GM18502 (cell line): ENCODE measurements at regions not wholly inside any gene's neighbourhood (a gene's known extent, or its start where the extent isn't known, plus 50 kb on each side); places are given as distances from the start of the nearest gene placed in this dataset.
"Not testable (repeated sequence)": the region's sequence is repeated elsewhere in the genome, so short reads cannot be mapped to it uniquely, and the experiment has no call there.

Experiments
- ATAC-seq: cut with Tn5 transposase; IDR thresholded peaks from one replicate; pipeline ENCODE4 v1.9.1; 2021; ENCODE audit warnings: mild to moderate bottlenecking; ENCODE audit not compliant: unreplicated experiment, poor library complexity

GRCh38 chr10:53239873-53240272 lies 467.3 kb upstream of the MBL2 start:
- no peak for ATAC-seq

GRCh38 chr10:53236941-53237340 lies 464.4 kb upstream of the MBL2 start:
- no peak for ATAC-seq

DNA sequence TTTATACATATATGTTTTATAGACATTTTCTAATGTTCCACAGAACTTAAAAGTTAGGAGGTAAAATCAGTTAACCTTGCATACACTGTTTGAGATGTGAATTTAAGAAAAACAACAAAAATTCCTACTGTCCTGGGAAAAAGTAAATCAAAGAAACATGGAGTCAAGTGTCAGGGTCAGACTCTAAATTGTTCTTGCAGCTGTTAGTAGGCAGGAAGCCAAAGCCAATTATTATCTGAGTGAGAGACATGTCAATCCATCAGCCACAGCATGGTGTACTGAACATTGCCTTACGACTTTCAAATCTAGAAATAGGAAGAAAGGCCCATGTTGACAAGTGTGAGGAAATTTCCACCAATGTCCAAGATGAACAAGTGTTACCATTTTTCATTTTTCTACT lies 461.2 kb upstream of the MBL2 start:
- ATAC-seq, result no peak

- ATAC-seq, result no peak
Measured at GRCh38 chr10:53230651-53231050, 458.1 kb upstream of the MBL2 start.

- ATAC-seq, result no peak
Measured at GRCh38 chr10:53223851-53224250, 451.3 kb upstream of the MBL2 start.

DNA sequence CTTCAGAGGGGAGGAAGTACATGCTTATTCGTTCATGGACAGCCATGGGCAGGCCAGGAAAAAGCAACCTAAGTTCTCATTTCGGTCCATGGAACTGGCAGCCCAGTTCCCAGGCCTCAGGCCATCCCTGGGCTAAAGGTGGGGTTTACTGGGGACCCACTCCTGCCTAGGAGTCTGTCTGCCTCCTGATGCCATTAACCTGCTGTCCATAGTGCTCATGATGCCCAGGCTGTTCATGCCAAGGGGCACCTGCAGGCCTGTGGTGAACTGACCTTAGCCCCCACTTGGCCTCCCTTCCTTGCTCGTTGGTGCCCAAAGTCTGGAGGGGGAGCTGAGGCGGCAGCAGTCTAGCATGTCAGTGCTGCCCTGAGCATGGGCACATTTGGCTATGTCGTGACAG lies 450.2 kb upstream of the MBL2 start:
- no peak for ATAC-seq

GRCh38 chr10:53209944-53210611 lies 437.5 kb upstream of the MBL2 start:
- peak; percentile 53 for ATAC-seq

DNA sequence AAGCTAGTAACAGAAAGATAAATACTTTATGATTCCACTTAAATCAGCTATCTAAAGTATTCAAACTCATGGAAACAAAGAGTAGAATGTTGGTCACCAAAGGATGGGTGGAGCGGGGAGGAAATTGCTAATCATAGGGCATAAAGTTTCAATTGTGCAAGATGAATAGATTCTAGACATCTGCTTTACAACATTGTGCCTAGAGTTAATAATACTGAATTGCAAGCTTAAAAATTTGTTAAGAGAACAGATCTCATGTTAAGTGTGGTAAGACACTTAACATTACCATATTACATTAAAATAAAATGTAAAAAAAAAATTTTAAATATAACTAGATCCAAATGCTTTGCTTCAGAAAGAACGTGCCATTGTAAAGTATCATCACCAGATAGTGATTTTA lies 411.1 kb upstream of the MBL2 start:
- no peak for ATAC-seq

- ATAC-seq, result no peak
Measured at GRCh38 chr10:53177468-53177867, 404.9 kb upstream of the MBL2 start.

GRCh38 chr10:53166325-53166724 lies 393.7 kb upstream of the MBL2 start:
- no peak for ATAC-seq

- ATAC-seq, result no peak
Measured at GRCh38 chr10:53162856-53163255, 390.3 kb upstream of the MBL2 start.

DNA sequence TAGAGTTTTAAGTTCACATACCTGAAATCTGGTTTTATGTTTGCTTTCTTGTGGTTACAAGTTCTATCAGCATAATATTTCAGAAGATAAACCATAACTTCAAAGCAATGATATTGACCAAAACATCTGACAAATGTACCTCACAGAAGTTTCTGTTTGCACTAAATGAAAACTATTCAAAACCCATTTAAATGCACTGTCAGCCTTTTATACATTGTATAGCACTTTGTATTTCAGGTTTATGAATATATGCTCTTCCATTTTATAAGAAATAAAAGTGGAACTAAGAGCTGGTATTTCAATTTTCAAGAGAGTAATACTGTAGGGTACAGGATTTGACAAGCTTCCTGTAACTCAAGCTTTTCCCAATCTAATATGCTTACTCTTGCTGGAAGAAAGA lies 388.6 kb upstream of the MBL2 start:
- ATAC-seq, result no peak

DNA sequence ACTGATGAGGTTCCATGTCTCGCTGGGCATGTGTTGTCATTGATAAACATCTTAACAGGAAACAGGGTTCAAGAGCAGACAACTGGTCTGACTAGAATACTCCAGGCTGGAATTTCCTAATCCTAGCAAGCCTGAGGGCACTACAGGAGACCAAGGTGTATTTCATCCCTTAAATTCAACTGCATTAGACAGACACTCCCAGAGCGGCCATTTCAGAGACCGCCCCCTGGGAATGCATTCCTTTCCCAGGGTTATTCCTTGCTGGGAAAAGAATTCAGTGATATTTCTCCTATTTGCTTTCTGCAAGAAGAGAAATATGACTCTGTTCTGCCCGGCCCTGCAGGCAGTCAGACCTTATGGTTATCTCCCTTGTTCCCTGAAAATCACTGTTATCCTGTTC lies 383.1 kb upstream of the MBL2 start:
- not testable (repeated sequence) for ATAC-seq

DNA sequence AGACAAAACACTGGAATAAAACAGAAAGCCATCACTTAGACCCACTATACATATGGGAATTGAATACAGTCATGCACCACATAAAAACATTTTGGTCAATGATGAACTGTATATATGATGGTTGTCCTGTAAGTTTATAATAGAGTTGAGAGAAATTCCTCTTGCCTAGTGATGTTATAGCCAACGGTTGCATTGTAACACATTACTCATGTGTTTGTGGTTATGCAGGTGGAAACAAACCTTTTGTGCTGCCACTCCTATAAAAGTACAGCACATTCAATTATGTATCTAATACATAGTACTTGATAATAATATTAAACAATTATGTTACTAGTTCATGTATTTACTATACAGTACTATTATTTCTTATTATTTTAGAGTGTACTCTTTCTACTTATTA lies 381.2 kb upstream of the MBL2 start:
- no peak for ATAC-seq

GRCh38 chr10:53140506-53140905 lies 367.9 kb upstream of the MBL2 start:
- no peak for ATAC-seq

- ATAC-seq, result no peak
Measured at GRCh38 chr10:53135897-53136253, 363.3 kb upstream of the MBL2 start.

GRCh38 chr10:53135213-53135896 lies 362.8 kb upstream of the MBL2 start:
- ATAC-seq, result peak; percentile 57

DNA sequence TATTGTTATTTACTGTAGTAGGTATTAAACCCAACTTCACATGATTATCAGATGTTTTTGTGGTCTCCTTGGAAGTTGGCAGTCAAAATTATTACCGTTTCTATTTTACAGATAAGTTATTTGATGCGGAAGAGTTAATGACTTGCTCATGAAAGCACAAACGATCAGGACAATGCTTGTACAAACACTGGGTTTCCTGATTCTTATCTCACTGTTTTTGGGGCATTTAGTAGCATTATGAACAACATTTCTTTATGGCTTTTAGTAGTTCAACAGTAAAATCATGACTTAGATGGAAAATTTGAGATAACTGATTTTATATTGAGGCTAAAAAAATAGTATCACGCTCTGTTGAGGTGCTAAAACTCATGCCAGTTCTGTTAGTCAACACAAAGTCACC lies 361.5 kb upstream of the MBL2 start:
- no peak for ATAC-seq

DNA sequence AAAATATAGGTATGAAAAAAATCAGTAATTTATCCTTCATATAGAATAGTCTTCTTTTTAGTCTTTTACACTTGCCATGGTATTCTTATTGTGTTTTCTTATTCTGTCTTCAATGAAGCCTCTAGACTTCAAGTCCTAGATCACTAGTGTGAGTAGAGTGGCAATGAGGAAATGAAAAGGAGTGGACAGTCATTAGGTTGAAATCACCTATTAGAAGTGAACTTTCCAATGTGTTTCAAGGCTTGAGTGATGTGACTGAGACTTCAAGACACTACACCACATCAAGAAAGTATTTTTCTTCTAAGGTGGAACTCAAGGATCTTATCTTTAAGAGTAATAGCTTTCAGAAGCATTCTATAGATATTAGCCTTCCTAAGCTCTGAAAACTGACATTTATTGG lies 357.8 kb upstream of the MBL2 start:
- no peak for ATAC-seq

DNA sequence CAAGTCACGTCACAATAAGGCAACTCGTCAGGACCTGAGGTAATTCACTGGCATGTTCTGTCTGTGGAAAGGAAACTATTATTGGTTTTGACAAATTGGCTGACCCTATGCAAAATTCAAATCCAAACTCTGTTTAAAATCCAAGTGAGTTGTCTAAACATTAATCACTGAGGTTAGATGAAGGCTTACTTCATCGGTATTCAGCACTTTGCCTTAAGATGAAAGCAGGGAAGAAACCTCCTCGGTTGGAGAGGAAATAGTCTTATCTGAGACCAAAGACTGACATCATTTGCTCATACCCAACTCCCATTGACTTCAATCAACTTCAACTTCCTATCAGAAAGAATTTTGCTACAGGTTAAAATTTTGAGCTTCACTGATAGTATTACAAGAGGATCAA lies 355.1 kb upstream of the MBL2 start:
- no peak for ATAC-seq

- no peak for ATAC-seq
Measured at GRCh38 chr10:53123311-53123710, 350.7 kb upstream of the MBL2 start.

DNA sequence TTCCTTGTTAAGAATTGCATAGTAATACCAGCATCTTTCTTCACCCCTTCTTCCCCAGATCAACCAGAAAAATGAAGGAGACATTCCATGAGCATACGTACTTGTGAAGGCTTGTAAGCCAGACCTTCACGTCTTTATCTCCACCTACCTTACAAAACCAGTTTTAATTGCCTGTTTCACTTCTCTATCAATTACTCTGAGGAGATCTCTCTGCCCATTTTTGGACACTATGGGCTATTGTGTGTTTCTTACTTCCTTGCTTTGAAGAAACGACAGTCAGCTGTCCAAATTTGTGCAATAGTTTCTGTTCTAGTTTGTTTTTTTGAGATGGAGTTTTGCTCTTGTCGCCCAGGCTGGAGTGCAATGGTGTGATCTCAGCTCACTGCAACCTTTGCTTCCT lies 349.7 kb upstream of the MBL2 start:
- ATAC-seq, result no peak
